ENCODE measurements at regions not wholly inside any gene's neighbourhood (a gene's known extent, or its start where the extent isn't known, plus 50 kb on each side); places are given as distances from the start of the nearest gene placed in this dataset.
A peak's percentile ranks its signal among the peaks of the same experiment; 100 is the strongest.
"Not testable (repeated sequence)": the region's sequence is repeated elsewhere in the genome, so short reads cannot be mapped to it uniquely, and the experiment has no call there.

- FAIRE-seq; DNase-seq (ENCODE audit: extremely low spot score, insufficient read length, low read depth): not testable (repeated sequence)
These were observed 203.2 kb downstream of the SNCAIP start for GRCh38 chr5:122515210-122515609.

GRCh38 chr5:122515709-122516431 lies 203.8 kb downstream of the SNCAIP start:
- FAIRE-seq: peak; percentile 51
- peak; percentile 12 for DNase-seq (ENCODE audit: extremely low spot score, insufficient read length, low read depth)

- DNase-seq (ENCODE audit: extremely low spot score, insufficient read length, low read depth): no peak
- no peak for FAIRE-seq
These were observed 204.4 kb downstream of the SNCAIP start for GRCh38 chr5:122516432-122516743.

- FAIRE-seq (no peak), DNase-seq (ENCODE audit: extremely low spot score, insufficient read length, low read depth) (no peak)
These were observed 205.1 kb downstream of the SNCAIP start for GRCh38 chr5:122517091-122517490.

GRCh38 chr5:122523776-122524175 lies 211.7 kb downstream of the SNCAIP start:
- DNase-seq (ENCODE audit: extremely low spot score, insufficient read length, low read depth): no peak
- FAIRE-seq: no peak

- DNase-seq (ENCODE audit: extremely low spot score, insufficient read length, low read depth): no peak
- no peak for FAIRE-seq
These were observed 215.5 kb downstream of the SNCAIP start for GRCh38 chr5:122527547-122527946.

- no peak for DNase-seq (ENCODE audit: extremely low spot score, insufficient read length, low read depth)
- FAIRE-seq: no peak
These were observed 220.0 kb downstream of the SNCAIP start for GRCh38 chr5:122532035-122532434.

- no peak for DNase-seq (ENCODE audit: extremely low spot score, insufficient read length, low read depth)
These were observed 221.8 kb downstream of the SNCAIP start for GRCh38 chr5:122533825-122534224.

GRCh38 chr5:122534829-122535228 lies 222.8 kb downstream of the SNCAIP start:
- no peak for FAIRE-seq
- no peak for DNase-seq (ENCODE audit: extremely low spot score, insufficient read length, low read depth)

More at GRCh38 chr5:122533825-122534224, 221.8 kb downstream of the SNCAIP start:
- no peak for FAIRE-seq

- FAIRE-seq: no peak
- DNase-seq (ENCODE audit: extremely low spot score, insufficient read length, low read depth): no peak
These were observed 229.4 kb downstream of the SNCAIP start for GRCh38 chr5:122541388-122541787.

- DNase-seq (ENCODE audit: extremely low spot score, insufficient read length, low read depth) (no peak), FAIRE-seq (no peak)
These were observed 228.9 kb upstream of the SNX2 start for GRCh38 chr5:122545986-122546385.

GRCh38 chr5:122547219-122547618 lies 227.7 kb upstream of the SNX2 start:
- FAIRE-seq: no peak
- no peak for DNase-seq (ENCODE audit: extremely low spot score, insufficient read length, low read depth)

- no peak for DNase-seq (ENCODE audit: extremely low spot score, insufficient read length, low read depth)
- FAIRE-seq: no peak
These were observed 227.2 kb upstream of the SNX2 start for GRCh38 chr5:122547669-122548068.

GRCh38 chr5:122559676-122560075 lies 215.2 kb upstream of the SNX2 start:
- FAIRE-seq: no peak
- no peak for DNase-seq (ENCODE audit: extremely low spot score, insufficient read length, low read depth)

GRCh38 chr5:122561209-122561608 lies 213.7 kb upstream of the SNX2 start:
- no peak for DNase-seq (ENCODE audit: extremely low spot score, insufficient read length, low read depth)
- no peak for FAIRE-seq

- no peak for DNase-seq (ENCODE audit: extremely low spot score, insufficient read length, low read depth)
- no peak for FAIRE-seq
These were observed 209.5 kb upstream of the SNX2 start for GRCh38 chr5:122565331-122565730.

- no peak for FAIRE-seq
- DNase-seq (ENCODE audit: extremely low spot score, insufficient read length, low read depth): no peak
These were observed 198.4 kb upstream of the SNX2 start for GRCh38 chr5:122576256-122577016.

GRCh38 chr5:122581629-122582028 lies 193.3 kb upstream of the SNX2 start:
- FAIRE-seq: no peak
- DNase-seq (ENCODE audit: extremely low spot score, insufficient read length, low read depth): no peak

- DNase-seq (ENCODE audit: extremely low spot score, insufficient read length, low read depth) (no peak), FAIRE-seq (peak; percentile 5)
These were observed 190.2 kb upstream of the SNX2 start for GRCh38 chr5:122584411-122585300.

- DNase-seq (ENCODE audit: extremely low spot score, insufficient read length, low read depth): no peak
- FAIRE-seq: no peak
These were observed 189.5 kb upstream of the SNX2 start for GRCh38 chr5:122585371-122585770.

GRCh38 chr5:122586351-122586750 lies 188.5 kb upstream of the SNX2 start:
- no peak for DNase-seq (ENCODE audit: extremely low spot score, insufficient read length, low read depth)
- no peak for FAIRE-seq
